SK-N-SH (cell line): ENCODE measurements at regions not wholly inside any gene's neighbourhood (a gene's known extent, or its start where the extent isn't known, plus 50 kb on each side); places are given as distances from the start of the nearest gene placed in this dataset.

ENCODE experiments used
- CTCF ChIA-PET: fragments of 300-600, 350-600 bp; formaldehyde crosslinking; extraction: SDS; loops from one replicate; lab custom pipeline; 2021; lab: Yijun Ruan, JAX
- POLR2A ChIA-PET: fragments of 350-600 bp; sonication (Branson Sonifier 250); formaldehyde crosslinking; extraction: SDS; loops from one replicate; lab custom pipeline; 2020; ENCODE audit warnings: antibody characterized with exemption, inconsistent platforms; lab: Yijun Ruan, JAX
- DNase-seq: peaks from one replicate; pipeline ENCODE4 v3.0.0; 2012
- H2AFZ ChIP-seq: fragments of 200-600 bp; sonication (generic); 2 replicates; pipeline ENCODE4 v1.8.1; 2016; ENCODE audit warnings: antibody characterized with exemption, mild to moderate bottlenecking, low read depth
- H3F3A ChIP-seq: fragments of 200-600 bp; sonication (generic); replicated peaks from 2 replicates; pipeline ENCODE3; 2016; ENCODE audit warnings: antibody characterized with exemption, mild to moderate bottlenecking; ENCODE audit not compliant: insufficient read depth
- H3K27ac ChIP-seq, 2 experiments: fragments of 200-500 bp in 1 of 2; fragments of 200-600 bp in 1 of 2; sonication (Bioruptor generic) in 1 of 2; sonication (generic), shearing (Covaris generic) in 1 of 2; 2 replicates each; pipeline versions ENCODE4 v1.5.1 to v1.6.1; 2014 to 2016; ENCODE audit warnings: low read depth in 2 of 2, inconsistent platforms in 1 of 2, low read length in 1 of 2, mild to moderate bottlenecking in 1 of 2, mixed read lengths in 1 of 2
- H3K27me3 ChIP-seq: fragments of 200-600 bp; sonication (generic), shearing (Covaris generic); 2 replicates; pipeline ENCODE4 v1.6.1; 2016; ENCODE audit warnings: mixed run types; ENCODE audit not compliant: insufficient read depth
- H3K36me3 ChIP-seq, 2 experiments: fragments of 200-500 bp in 1 of 2; fragments of 200-600 bp in 1 of 2; sonication (Bioruptor generic) in 1 of 2; sonication (generic) in 1 of 2; replicated peaks in 1 of 2; 2 replicates each; pipeline versions ENCODE3 to v1.5.1; 2014 to 2016; ENCODE audit warnings: low read length in 1 of 2, mild to moderate bottlenecking in 1 of 2; ENCODE audit not compliant: insufficient read depth in 2 of 2, control insufficient read depth in 1 of 2
- H3K4me1 ChIP-seq, 2 experiments: fragments of 200-500 bp in 1 of 2; fragments of 200-600 bp in 1 of 2; sonication (Bioruptor generic) in 1 of 2; sonication (generic), shearing (Covaris generic) in 1 of 2; 2 replicates each; pipeline versions ENCODE4 v1.5.1 to v1.6.1; 2014 to 2016; ENCODE audit warnings: low read depth in 1 of 2, low read length in 1 of 2, mixed run types in 1 of 2; ENCODE audit not compliant: insufficient read depth in 2 of 2, control insufficient read depth in 1 of 2
- H3K4me2 ChIP-seq: fragments of 200-600 bp; sonication (generic), shearing (Covaris generic); 2 replicates; pipeline ENCODE4 v1.6.1; 2017; ENCODE audit warnings: mixed run types
- H3K4me3 ChIP-seq, 2 experiments: fragments of 200-500 bp in 1 of 2; fragments of 200-600 bp in 1 of 2; sonication (Bioruptor generic) in 1 of 2; sonication (generic), shearing (Covaris generic) in 1 of 2; 2 replicates each; pipeline versions ENCODE4 v1.5.1 to v1.8.1; 2014 to 2016; ENCODE audit warnings: low read depth in 2 of 2, inconsistent platforms in 1 of 2, low read length in 1 of 2, mild to moderate bottlenecking in 1 of 2, mixed read lengths in 1 of 2, moderate library complexity in 1 of 2
- H3K79me2 ChIP-seq: fragments of 200-600 bp; sonication (generic); 2 replicates; pipeline ENCODE4 v1.8.1; 2017; ENCODE audit warnings: mild to moderate bottlenecking; ENCODE audit not compliant: insufficient read depth
- H3K9ac ChIP-seq: fragments of 200-600 bp; sonication (generic); 2 replicates; pipeline ENCODE4 v1.6.1; 2017; ENCODE audit warnings: mixed run types
- H3K9me2 ChIP-seq: fragments of 200-600 bp; sonication (generic); 2 replicates; pipeline ENCODE4 v1.6.1; 2017; ENCODE audit warnings: mixed run types
- H3K9me3 ChIP-seq: fragments of 200-600 bp; sonication (generic); 2 replicates; pipeline ENCODE4 v1.6.1; 2017; ENCODE audit warnings: mixed run types, mild to moderate bottlenecking, moderate library complexity
- H4K20me1 ChIP-seq: fragments of 200-600 bp; sonication (generic); 2 replicates; pipeline ENCODE4 v1.6.1; 2017; ENCODE audit warnings: mild to moderate bottlenecking, mixed run types; ENCODE audit not compliant: insufficient read depth
- ELF1 ChIP-seq: IDR thresholded peaks from 2 replicates; pipeline ENCODE4 v1.4.0; 2012
- EZH2phosphoT487 ChIP-seq: fragments of 200-600 bp; sonication (generic); IDR thresholded peaks from 2 replicates; pipeline ENCODE4 v1.6.1; 2017; ENCODE audit warnings: low read depth, mixed run types, mild to moderate bottlenecking, antibody characterized with exemption, moderate library complexity, borderline replicate concordance
- GABPA ChIP-seq: IDR thresholded peaks from 2 replicates; pipeline ENCODE4 v1.4.0; 2012; ENCODE audit warnings: low read depth, mild to moderate bottlenecking
- GATA2 ChIP-seq: sonication (generic); formaldehyde crosslinking; IDR thresholded peaks from 2 replicates; pipeline ENCODE4 v1.5.0; 2020; ENCODE audit warnings: mild to moderate bottlenecking, missing genetic modification reagents
- IRF3 ChIP-seq: fragments of 150-350 bp; IDR thresholded peaks from 2 replicates; pipeline ENCODE4 v1.6.1; 2016; ENCODE audit warnings: mild to moderate bottlenecking, low read depth, low read length
- MEF2A ChIP-seq: IDR thresholded peaks from 2 replicates; pipeline ENCODE4 v1.4.0; 2012; ENCODE audit warnings: low read depth, borderline replicate concordance
- MXI1 ChIP-seq: IDR thresholded peaks from 2 replicates; pipeline ENCODE4 v1.6.1; 2012; ENCODE audit warnings: mild to moderate bottlenecking, low read depth, low read length, improper control_type of control experiment
- NRF1 ChIP-seq: IDR thresholded peaks from 2 replicates; pipeline ENCODE4 v1.6.1; 2012; ENCODE audit warnings: low read depth, mild to moderate bottlenecking, low read length
- POLR2AphosphoS5 ChIP-seq: IDR thresholded peaks from 2 replicates; pipeline ENCODE4 v1.6.1; 2012; ENCODE audit warnings: low read depth, low read length
- RAD21 ChIP-seq: IDR thresholded peaks from 2 replicates; pipeline ENCODE4 v1.6.1; 2012; ENCODE audit warnings: mild to moderate bottlenecking, low read length
- RCOR1 ChIP-seq: fragments of 150-350 bp; IDR thresholded peaks from 2 replicates; pipeline ENCODE4 v1.6.1; 2017; ENCODE audit warnings: antibody characterized with exemption, low read length
- SIN3A ChIP-seq: IDR thresholded peaks from 2 replicates; pipeline ENCODE4 v1.6.1; 2012; ENCODE audit warnings: low read depth, mild to moderate bottlenecking, low read length, moderate library complexity, borderline replicate concordance
- SMC3 ChIP-seq: IDR thresholded peaks from 2 replicates; pipeline ENCODE4 v1.6.1; 2012; ENCODE audit warnings: low read depth, low read length, improper control_type of control experiment
- TAF1 ChIP-seq: IDR thresholded peaks from 2 replicates; pipeline ENCODE4 v1.6.1; 2012; ENCODE audit warnings: low read depth, mild to moderate bottlenecking, low read length, moderate library complexity, borderline replicate concordance
- YY1 ChIP-seq: IDR thresholded peaks from 2 replicates; pipeline ENCODE4 v1.4.0; 2012; ENCODE audit warnings: low read depth, mild to moderate bottlenecking
- ZBTB33 ChIP-seq: IDR thresholded peaks from 2 replicates; pipeline ENCODE4 v1.4.0; 2012; ENCODE audit warnings: low read depth, borderline replicate concordance
- WGBS: methylation state at CpG from one replicate; pipeline ENCODE4 v1.1.6; 2017; ENCODE audit warnings: low lambda C conversion rate; 5-methylcytosine and 5-hydroxymethylcytosine counted together
- TF ChIP-seq, protein P1 (sequence below): IDR thresholded peaks from 2 replicates; pipeline ENCODE4 v1.4.0; 2012; ENCODE audit warnings: low read depth, borderline replicate concordance
- TF ChIP-seq, protein P2 (sequence below): fragments of 200-600 bp; sonication (generic); IDR thresholded peaks from 2 replicates; pipeline ENCODE4 v1.6.1; 2017; ENCODE audit warnings: antibody characterized with exemption, mild to moderate bottlenecking, moderate library complexity
- TF ChIP-seq, protein P3 (sequence below): fragments of 150-350 bp; IDR thresholded peaks from 2 replicates; pipeline ENCODE4 v1.6.1; 2017; ENCODE audit warnings: antibody characterized with exemption, low read length, low read depth, borderline replicate concordance

DNA sequence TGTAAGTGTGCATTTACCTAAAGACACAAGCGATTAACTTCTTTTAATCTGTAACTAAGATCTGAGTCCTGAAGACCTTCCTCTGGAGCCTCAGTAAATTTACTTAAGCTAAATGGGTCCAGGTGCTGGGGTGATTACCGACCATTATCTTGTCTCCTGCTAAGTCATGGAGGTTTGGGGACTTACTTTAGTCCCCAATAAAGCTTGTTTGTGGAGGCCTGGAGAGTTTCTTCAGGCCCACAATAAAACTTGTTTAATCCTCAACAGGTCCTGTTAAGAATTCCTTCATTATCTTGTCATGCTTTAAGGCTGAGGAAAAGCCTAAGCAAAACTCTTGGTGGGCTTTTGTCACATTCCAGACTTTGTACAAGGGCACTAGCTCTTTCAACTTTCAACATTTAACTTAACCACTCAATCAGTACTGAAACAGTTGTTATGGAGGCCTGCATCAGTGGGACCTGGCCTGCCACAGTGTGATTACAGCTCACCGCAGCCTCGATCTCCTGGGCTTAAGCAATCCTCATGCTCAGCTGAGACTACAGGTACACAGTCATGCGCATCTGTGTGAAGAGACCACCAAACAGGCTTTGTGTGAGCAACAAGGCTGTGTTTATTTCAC is 84.0 kb downstream of the FMO4 start:
- H3K9ac ChIP-seq: no peak overlapping the region
- no peaks in the 10 kb centered on the region for H3K27me3 ChIP-seq
- no peak overlapping the region for H3K27ac ChIP-seq
- no peaks in the 10 kb centered on the region for H3F3A ChIP-seq
- no peaks in the 10 kb centered on the region for H4K20me1 ChIP-seq
- no peak for DNase-seq
- no peak overlapping the region for H2AFZ ChIP-seq
- POLR2A ChIA-PET: no interaction called here
- H3K9me3 ChIP-seq: no peaks in the 10 kb centered on the region
- CTCF ChIA-PET: interaction anchor here (0.9 kb wide), 1 partner anchor 84 kb away, joined by 3 read pairs; no protein-coding TSS in a partner anchor
- no peak overlapping the region for H3K4me3 ChIP-seq
- H3K36me3 ChIP-seq: no peaks in the 10 kb centered on the region
- TF ChIP-seq TAF1: no peak
- no peak for TF ChIP-seq SMC3
- TF ChIP-seq, protein P1, sequence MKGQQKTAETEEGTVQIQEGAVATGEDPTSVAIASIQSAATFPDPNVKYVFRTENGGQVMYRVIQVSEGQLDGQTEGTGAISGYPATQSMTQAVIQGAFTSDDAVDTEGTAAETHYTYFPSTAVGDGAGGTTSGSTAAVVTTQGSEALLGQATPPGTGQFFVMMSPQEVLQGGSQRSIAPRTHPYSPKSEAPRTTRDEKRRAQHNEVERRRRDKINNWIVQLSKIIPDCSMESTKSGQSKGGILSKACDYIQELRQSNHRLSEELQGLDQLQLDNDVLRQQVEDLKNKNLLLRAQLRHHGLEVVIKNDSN: no peak
- TF ChIP-seq EZH2phosphoT487: no peak
- TF ChIP-seq ELF1: no peak
- TF ChIP-seq NRF1: no peak
- no peak for TF ChIP-seq GABPA
- no peak for TF ChIP-seq ZBTB33
- TF ChIP-seq SIN3A: no peak
- TF ChIP-seq RAD21: no peak
- no peak for TF ChIP-seq MXI1
- TF ChIP-seq YY1: no peak
- no peak for TF ChIP-seq GATA2
- no peak for TF ChIP-seq POLR2AphosphoS5
- TF ChIP-seq RCOR1: no peak
- TF ChIP-seq, protein P2, sequence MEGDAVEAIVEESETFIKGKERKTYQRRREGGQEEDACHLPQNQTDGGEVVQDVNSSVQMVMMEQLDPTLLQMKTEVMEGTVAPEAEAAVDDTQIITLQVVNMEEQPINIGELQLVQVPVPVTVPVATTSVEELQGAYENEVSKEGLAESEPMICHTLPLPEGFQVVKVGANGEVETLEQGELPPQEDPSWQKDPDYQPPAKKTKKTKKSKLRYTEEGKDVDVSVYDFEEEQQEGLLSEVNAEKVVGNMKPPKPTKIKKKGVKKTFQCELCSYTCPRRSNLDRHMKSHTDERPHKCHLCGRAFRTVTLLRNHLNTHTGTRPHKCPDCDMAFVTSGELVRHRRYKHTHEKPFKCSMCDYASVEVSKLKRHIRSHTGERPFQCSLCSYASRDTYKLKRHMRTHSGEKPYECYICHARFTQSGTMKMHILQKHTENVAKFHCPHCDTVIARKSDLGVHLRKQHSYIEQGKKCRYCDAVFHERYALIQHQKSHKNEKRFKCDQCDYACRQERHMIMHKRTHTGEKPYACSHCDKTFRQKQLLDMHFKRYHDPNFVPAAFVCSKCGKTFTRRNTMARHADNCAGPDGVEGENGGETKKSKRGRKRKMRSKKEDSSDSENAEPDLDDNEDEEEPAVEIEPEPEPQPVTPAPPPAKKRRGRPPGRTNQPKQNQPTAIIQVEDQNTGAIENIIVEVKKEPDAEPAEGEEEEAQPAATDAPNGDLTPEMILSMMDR: no peak
- TF ChIP-seq, protein P3, sequence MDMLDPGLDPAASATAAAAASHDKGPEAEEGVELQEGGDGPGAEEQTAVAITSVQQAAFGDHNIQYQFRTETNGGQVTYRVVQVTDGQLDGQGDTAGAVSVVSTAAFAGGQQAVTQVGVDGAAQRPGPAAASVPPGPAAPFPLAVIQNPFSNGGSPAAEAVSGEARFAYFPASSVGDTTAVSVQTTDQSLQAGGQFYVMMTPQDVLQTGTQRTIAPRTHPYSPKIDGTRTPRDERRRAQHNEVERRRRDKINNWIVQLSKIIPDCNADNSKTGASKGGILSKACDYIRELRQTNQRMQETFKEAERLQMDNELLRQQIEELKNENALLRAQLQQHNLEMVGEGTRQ: no peak
- no peak for TF ChIP-seq MEF2A
- no peak for TF ChIP-seq IRF3
- H3K4me1 ChIP-seq: no peaks in the 10 kb centered on the region
- WGBS: 60% methylated on average over 4 of the region's 5 CpGs
- no peaks in the 10 kb centered on the region for H3K79me2 ChIP-seq
- no peaks in the 10 kb centered on the region for H3K9me2 ChIP-seq
- H3K4me2 ChIP-seq: no peak overlapping the region
